ENCODE measurements at regions not wholly inside any gene's neighbourhood (a gene's known extent, or its start where the extent isn't known, plus 50 kb on each side); places are given as distances from the start of the nearest gene placed in this dataset.
A peak's percentile ranks its signal among the peaks of the same experiment; 100 is the strongest.

- H3K4me3 ChIP-seq (ENCODE audit: low read length), result peak overlapping the region; percentile 40; the same call in 1 of the 2 replicates
- no peaks in the 10 kb centered on the region for H4K20me1 ChIP-seq (ENCODE audit: insufficient read depth, low read depth, low read length)
- peaks cover 17% of the 10 kb centered on the region for H3K4me1 ChIP-seq (ENCODE audit: low read length)
- H3K9ac ChIP-seq (ENCODE audit: low read length), result no peak overlapping the region
- peak; percentile 72 for DNase-seq
- H2AFZ ChIP-seq (ENCODE audit: low read length), result no peak overlapping the region
- H3K4me2 ChIP-seq (ENCODE audit: low read depth, low read length, poor library complexity, severe bottlenecking), result peak overlapping the region; percentile 55
- H3K27me3 ChIP-seq (ENCODE audit: low read length), result no peaks in the 10 kb centered on the region
- H3K79me2 ChIP-seq (ENCODE audit: low read length), result no peaks in the 10 kb centered on the region
- H3K9me2 ChIP-seq (replicated peaks; ENCODE audit: insufficient read depth, low read length), result no peaks in the 10 kb centered on the region
- no peaks in the 10 kb centered on the region for H3K9me3 ChIP-seq (ENCODE audit: low read length)
- H3K27ac ChIP-seq (ENCODE audit: low read length), result no peak overlapping the region
- no peaks in the 10 kb centered on the region for H3K36me3 ChIP-seq (ENCODE audit: insufficient read depth, low read length)
Measured at GRCh38 chr5:171633776-171634470, 151.7 kb upstream of the SMIM23 start.

- H2AFZ ChIP-seq (ENCODE audit: low read length), result no peak overlapping the region
- no peak overlapping the region for H3K9ac ChIP-seq (ENCODE audit: low read length)
- no peak for DNase-seq
- H4K20me1 ChIP-seq (ENCODE audit: insufficient read depth, low read depth, low read length), result no peaks in the 10 kb centered on the region
- no peaks in the 10 kb centered on the region for H3K9me2 ChIP-seq (replicated peaks; ENCODE audit: insufficient read depth, low read length)
- no peaks in the 10 kb centered on the region for H3K36me3 ChIP-seq (ENCODE audit: insufficient read depth, low read length)
- H3K27ac ChIP-seq (ENCODE audit: low read length), result no peak overlapping the region
- no peaks in the 10 kb centered on the region for H3K27me3 ChIP-seq (ENCODE audit: low read length)
- H3K4me3 ChIP-seq (ENCODE audit: low read length), result no peak overlapping the region
- H3K4me1 ChIP-seq (ENCODE audit: low read length), result peaks cover 17% of the 10 kb centered on the region
- no peaks in the 10 kb centered on the region for H3K9me3 ChIP-seq (ENCODE audit: low read length)
- no peaks in the 10 kb centered on the region for H3K79me2 ChIP-seq (ENCODE audit: low read length)
- H3K4me2 ChIP-seq (ENCODE audit: low read depth, low read length, poor library complexity, severe bottlenecking), result peak overlapping the region; percentile 55
Measured at GRCh38 chr5:171634511-171634910, 151.1 kb upstream of the SMIM23 start.

GRCh38 chr5:171635028-171635427 is 150.6 kb upstream of the SMIM23 start:
- no peaks in the 10 kb centered on the region for H3K27me3 ChIP-seq (ENCODE audit: low read length)
- H3K4me3 ChIP-seq (ENCODE audit: low read length), result no peak overlapping the region
- H3K4me1 ChIP-seq (ENCODE audit: low read length), result peaks cover 17% of the 10 kb centered on the region
- H3K27ac ChIP-seq (ENCODE audit: low read length), result no peak overlapping the region
- no peak overlapping the region for H2AFZ ChIP-seq (ENCODE audit: low read length)
- no peaks in the 10 kb centered on the region for H3K79me2 ChIP-seq (ENCODE audit: low read length)
- no peak overlapping the region for H3K9ac ChIP-seq (ENCODE audit: low read length)
- H3K9me2 ChIP-seq (replicated peaks; ENCODE audit: insufficient read depth, low read length), result no peaks in the 10 kb centered on the region
- H3K36me3 ChIP-seq (ENCODE audit: insufficient read depth, low read length), result no peaks in the 10 kb centered on the region
- no peaks in the 10 kb centered on the region for H3K9me3 ChIP-seq (ENCODE audit: low read length)
- no peaks in the 10 kb centered on the region for H4K20me1 ChIP-seq (ENCODE audit: insufficient read depth, low read depth, low read length)
- DNase-seq, result no peak
- no peak overlapping the region for H3K4me2 ChIP-seq (ENCODE audit: low read depth, low read length, poor library complexity, severe bottlenecking)

DNA sequence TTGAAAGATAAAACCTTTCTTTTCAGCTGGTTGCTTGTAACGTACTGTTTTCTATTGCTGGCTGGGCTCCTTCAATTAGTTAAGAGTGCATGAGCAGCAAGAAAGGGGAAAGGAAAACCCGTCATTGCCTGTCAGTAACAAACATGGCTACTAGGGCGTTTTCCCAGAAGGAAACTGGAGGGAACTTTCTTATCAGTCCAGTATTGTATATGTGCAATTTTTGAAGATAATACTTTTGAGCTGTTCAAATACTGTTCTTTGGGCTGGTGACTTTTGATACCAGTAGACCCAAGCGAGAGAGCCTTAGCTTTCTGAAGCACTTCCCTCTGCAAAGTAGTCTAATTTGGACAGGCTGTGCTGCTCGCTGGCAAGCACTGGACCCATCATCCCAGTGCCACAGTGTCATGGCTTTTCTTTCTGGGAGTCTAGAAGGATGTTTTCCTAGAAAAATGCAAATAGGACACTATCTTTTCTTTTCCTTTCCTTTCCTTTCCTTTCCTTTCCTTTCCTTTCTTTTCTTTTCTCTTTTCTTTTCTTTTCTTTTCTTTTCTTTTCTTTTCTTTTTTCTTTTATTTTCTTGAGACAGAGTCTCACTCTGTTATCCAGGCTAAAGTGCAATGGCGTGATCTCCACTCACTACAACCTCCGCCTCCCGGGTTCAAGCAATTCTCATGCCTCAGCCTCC is 149.9 kb upstream of the SMIM23 start:
- H3K9me2 ChIP-seq (replicated peaks; ENCODE audit: insufficient read depth, low read length), result no peaks in the 10 kb centered on the region
- H3K36me3 ChIP-seq (ENCODE audit: insufficient read depth, low read length), result no peaks in the 10 kb centered on the region
- H3K27ac ChIP-seq (ENCODE audit: low read length), result no peak overlapping the region
- H3K4me3 ChIP-seq (ENCODE audit: low read length), result no peak overlapping the region
- H3K9me3 ChIP-seq (ENCODE audit: low read length), result no peaks in the 10 kb centered on the region
- H3K79me2 ChIP-seq (ENCODE audit: low read length), result no peaks in the 10 kb centered on the region
- H3K4me2 ChIP-seq (ENCODE audit: low read depth, low read length, poor library complexity, severe bottlenecking), result no peak overlapping the region
- no peaks in the 10 kb centered on the region for H4K20me1 ChIP-seq (ENCODE audit: insufficient read depth, low read depth, low read length)
- H3K9ac ChIP-seq (ENCODE audit: low read length), result no peak overlapping the region
- no peak overlapping the region for H2AFZ ChIP-seq (ENCODE audit: low read length)
- H3K27me3 ChIP-seq (ENCODE audit: low read length), result no peaks in the 10 kb centered on the region
- H3K4me1 ChIP-seq (ENCODE audit: low read length), result peaks cover 17% of the 10 kb centered on the region
- DNase-seq, result no peak

- Histone ChIP-seq H3K4me2 (ENCODE audit: low read depth, low read length, poor library complexity, severe bottlenecking) (no peak overlapping the region), H3K27ac (ENCODE audit: low read length) (no peak overlapping the region), H3K4me3 (ENCODE audit: low read length) (no peak overlapping the region)
Measured at GRCh38 chr5:171637811-171638210, 147.8 kb upstream of the SMIM23 start.

DNA sequence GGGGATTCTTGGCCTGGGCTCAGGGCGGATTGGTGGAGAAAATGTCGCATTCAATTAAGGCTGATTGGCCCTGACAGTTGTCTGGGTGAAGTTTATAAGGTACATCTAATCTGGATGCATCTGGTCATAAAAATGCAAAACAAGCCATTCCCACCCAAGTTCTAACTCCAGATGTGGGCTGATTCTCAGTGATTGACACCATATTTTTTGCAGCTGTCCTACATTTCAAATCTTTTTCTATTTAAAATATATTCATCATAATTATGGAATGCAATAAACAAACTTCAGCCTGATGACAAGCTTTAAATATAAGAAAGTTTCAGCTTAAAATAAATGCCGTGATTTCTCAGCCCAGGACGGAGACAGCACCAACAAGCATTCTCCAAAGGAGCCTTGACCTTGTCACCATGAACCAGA is 146.4 kb upstream of the SMIM23 start:
- no peak overlapping the region for H3K27ac ChIP-seq (ENCODE audit: low read length)
- no peak for DNase-seq
- H3K9me3 ChIP-seq (ENCODE audit: low read length), result no peaks in the 10 kb centered on the region
- H3K4me2 ChIP-seq (ENCODE audit: low read depth, low read length, poor library complexity, severe bottlenecking), result no peak overlapping the region
- peaks cover 8% of the 10 kb centered on the region for H3K4me1 ChIP-seq (ENCODE audit: low read length)
- H3K79me2 ChIP-seq (ENCODE audit: low read length), result no peaks in the 10 kb centered on the region
- H3K9me2 ChIP-seq (replicated peaks; ENCODE audit: insufficient read depth, low read length), result no peaks in the 10 kb centered on the region
- no peak overlapping the region for H3K4me3 ChIP-seq (ENCODE audit: low read length)
- no peaks in the 10 kb centered on the region for H3K36me3 ChIP-seq (ENCODE audit: insufficient read depth, low read length)
- H2AFZ ChIP-seq (ENCODE audit: low read length), result no peak overlapping the region
- H4K20me1 ChIP-seq (ENCODE audit: insufficient read depth, low read depth, low read length), result no peaks in the 10 kb centered on the region
- no peaks in the 10 kb centered on the region for H3K27me3 ChIP-seq (ENCODE audit: low read length)
- no peak overlapping the region for H3K9ac ChIP-seq (ENCODE audit: low read length)

More at GRCh38 chr5:171637811-171638210, 147.8 kb upstream of the SMIM23 start:
- Histone ChIP-seq H3K4me1 (ENCODE audit: low read length) (peaks cover 17% of the 10 kb centered on the region), H4K20me1 (ENCODE audit: insufficient read depth, low read depth, low read length) (no peaks in the 10 kb centered on the region), H2AFZ (ENCODE audit: low read length) (no peak overlapping the region), H3K27me3 (ENCODE audit: low read length) (no peaks in the 10 kb centered on the region), H3K79me2 (ENCODE audit: low read length) (no peaks in the 10 kb centered on the region), H3K36me3 (ENCODE audit: insufficient read depth, low read length) (no peaks in the 10 kb centered on the region), H3K9me2 (replicated peaks; ENCODE audit: insufficient read depth, low read length) (no peaks in the 10 kb centered on the region), H3K9me3 (ENCODE audit: low read length) (no peaks in the 10 kb centered on the region), H3K9ac (ENCODE audit: low read length) (no peak overlapping the region)
- no peak for DNase-seq

DNA sequence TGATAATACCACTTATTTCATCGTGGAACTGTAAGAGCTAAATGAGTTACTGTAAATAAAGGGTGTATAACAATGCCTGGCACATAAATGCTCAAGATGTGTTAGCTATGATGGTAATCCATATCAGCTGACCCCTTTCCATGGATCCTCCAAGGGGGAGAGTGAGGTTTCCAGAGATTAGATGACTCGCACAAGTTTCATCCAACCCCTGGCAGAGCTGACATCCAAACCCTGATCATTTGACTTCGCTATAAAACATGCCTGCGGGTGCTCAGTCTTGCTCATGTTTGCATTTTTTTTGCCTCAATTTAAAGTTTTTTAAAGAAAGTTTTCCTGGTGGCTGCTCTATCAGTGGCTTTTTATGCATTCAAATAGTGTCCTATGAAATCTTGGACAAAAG is 145.7 kb upstream of the SMIM23 start:
- no peak for DNase-seq
- Histone ChIP-seq H3K36me3 (ENCODE audit: insufficient read depth, low read length) (no peaks in the 10 kb centered on the region), H4K20me1 (ENCODE audit: insufficient read depth, low read depth, low read length) (no peaks in the 10 kb centered on the region), H3K4me1 (ENCODE audit: low read length) (peaks cover under 1% of the 10 kb centered on the region; the same call in 1 of the 2 replicates), H3K9me3 (ENCODE audit: low read length) (no peaks in the 10 kb centered on the region), H3K9ac (ENCODE audit: low read length) (no peak overlapping the region), H3K27me3 (ENCODE audit: low read length) (no peaks in the 10 kb centered on the region), H3K9me2 (replicated peaks; ENCODE audit: insufficient read depth, low read length) (no peaks in the 10 kb centered on the region), H3K4me3 (ENCODE audit: low read length) (no peak overlapping the region), H3K79me2 (ENCODE audit: low read length) (no peaks in the 10 kb centered on the region), H3K4me2 (ENCODE audit: low read depth, low read length, poor library complexity, severe bottlenecking) (no peak overlapping the region), H3K27ac (ENCODE audit: low read length) (no peak overlapping the region), H2AFZ (ENCODE audit: low read length) (no peak overlapping the region)

DNA sequence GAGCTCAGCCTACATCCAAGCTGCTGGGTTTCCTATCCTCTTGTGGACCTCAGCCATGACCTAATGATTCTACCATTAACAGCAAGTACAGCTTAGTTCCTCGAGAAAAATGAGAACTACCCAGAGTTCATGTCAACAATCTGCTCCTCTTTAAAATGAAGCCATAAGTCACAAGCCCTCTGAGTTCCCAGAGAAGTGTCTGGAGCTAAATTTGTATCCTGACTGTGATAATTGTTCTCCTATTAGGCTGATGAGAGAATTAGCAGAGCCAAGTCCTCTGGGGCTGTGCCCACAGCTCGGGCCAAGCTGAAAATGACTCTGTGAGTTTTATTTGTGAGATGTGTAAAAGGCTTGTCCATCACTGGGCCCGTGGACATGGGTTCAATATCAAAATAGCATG is 145.1 kb upstream of the SMIM23 start:
- Histone ChIP-seq H3K27ac (ENCODE audit: low read length) (no peak overlapping the region), H3K4me2 (ENCODE audit: low read depth, low read length, poor library complexity, severe bottlenecking) (no peak overlapping the region), H3K36me3 (ENCODE audit: insufficient read depth, low read length) (no peaks in the 10 kb centered on the region), H3K4me1 (ENCODE audit: low read length) (no peaks in the 10 kb centered on the region; the same call in 1 of the 2 replicates), H3K9ac (ENCODE audit: low read length) (no peak overlapping the region), H3K4me3 (ENCODE audit: low read length) (no peak overlapping the region), H3K79me2 (ENCODE audit: low read length) (no peaks in the 10 kb centered on the region), H3K27me3 (ENCODE audit: low read length) (no peaks in the 10 kb centered on the region), H3K9me2 (replicated peaks; ENCODE audit: insufficient read depth, low read length) (no peaks in the 10 kb centered on the region), H2AFZ (ENCODE audit: low read length) (no peak overlapping the region), H4K20me1 (ENCODE audit: insufficient read depth, low read depth, low read length) (no peaks in the 10 kb centered on the region), H3K9me3 (ENCODE audit: low read length) (no peaks in the 10 kb centered on the region)
- no peak for DNase-seq
